Lower leg skin (tissue), 3 donors: ENCODE measurements at regions not wholly inside any gene's neighbourhood (a gene's known extent, or its start where the extent isn't known, plus 50 kb on each side); places are given as distances from the start of the nearest gene placed in this dataset.

Source experiments
- POLR2A ChIP-seq, 2 donors: fragments of 450-650 bp; IDR thresholded peaks; one replicate each; pipeline ENCODE4 v1.6.1; 2016 to 2017; ENCODE audit warnings: antibody characterized with exemption in 2 of 2, mild to moderate bottlenecking in 1 of 2, moderate library complexity in 1 of 2
- TF ChIP-seq, protein P1 (sequence below), 3 donors: fragments of 450-650 bp; IDR thresholded peaks; one replicate each; pipeline ENCODE4 v1.5.1; 2016; ENCODE audit warnings: antibody characterized with exemption in 3 of 3, mild to moderate bottlenecking in 3 of 3, moderate library complexity in 2 of 3

- TF ChIP-seq, protein P1, sequence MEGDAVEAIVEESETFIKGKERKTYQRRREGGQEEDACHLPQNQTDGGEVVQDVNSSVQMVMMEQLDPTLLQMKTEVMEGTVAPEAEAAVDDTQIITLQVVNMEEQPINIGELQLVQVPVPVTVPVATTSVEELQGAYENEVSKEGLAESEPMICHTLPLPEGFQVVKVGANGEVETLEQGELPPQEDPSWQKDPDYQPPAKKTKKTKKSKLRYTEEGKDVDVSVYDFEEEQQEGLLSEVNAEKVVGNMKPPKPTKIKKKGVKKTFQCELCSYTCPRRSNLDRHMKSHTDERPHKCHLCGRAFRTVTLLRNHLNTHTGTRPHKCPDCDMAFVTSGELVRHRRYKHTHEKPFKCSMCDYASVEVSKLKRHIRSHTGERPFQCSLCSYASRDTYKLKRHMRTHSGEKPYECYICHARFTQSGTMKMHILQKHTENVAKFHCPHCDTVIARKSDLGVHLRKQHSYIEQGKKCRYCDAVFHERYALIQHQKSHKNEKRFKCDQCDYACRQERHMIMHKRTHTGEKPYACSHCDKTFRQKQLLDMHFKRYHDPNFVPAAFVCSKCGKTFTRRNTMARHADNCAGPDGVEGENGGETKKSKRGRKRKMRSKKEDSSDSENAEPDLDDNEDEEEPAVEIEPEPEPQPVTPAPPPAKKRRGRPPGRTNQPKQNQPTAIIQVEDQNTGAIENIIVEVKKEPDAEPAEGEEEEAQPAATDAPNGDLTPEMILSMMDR (IDR thresholded peaks at IDR 0.05), result no peak
- no peak for TF ChIP-seq POLR2A (IDR thresholded peaks at IDR 0.05)
Measured at GRCh38 chr2:146079216-146079615, 1559.3 kb upstream of the ZEB2 start.
